ENCODE measurements at regions not wholly inside any gene's neighbourhood (a gene's known extent, or its start where the extent isn't known, plus 50 kb on each side); places are given as distances from the start of the nearest gene placed in this dataset.

DNA sequence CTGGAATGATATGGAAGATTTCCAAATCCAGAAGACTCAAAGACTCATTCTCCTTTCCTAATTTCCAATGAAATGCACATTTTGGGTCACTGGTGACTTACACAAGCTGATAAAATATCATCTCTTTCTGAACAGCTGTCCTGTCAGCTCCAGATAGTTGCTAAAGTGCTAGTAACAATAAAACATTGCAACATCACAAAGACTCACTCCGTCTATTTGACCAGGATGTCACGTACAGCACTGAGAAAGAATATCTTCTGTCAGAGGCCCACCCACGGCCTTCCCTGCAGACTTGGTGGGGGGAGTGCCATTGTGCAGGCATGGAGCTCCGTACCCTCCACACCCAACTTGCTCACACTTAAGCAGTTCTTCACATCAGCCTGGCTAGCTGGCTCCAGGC lies 78.9 kb upstream of the EGR2 start:
- TF ChIP-seq, protein P1, sequence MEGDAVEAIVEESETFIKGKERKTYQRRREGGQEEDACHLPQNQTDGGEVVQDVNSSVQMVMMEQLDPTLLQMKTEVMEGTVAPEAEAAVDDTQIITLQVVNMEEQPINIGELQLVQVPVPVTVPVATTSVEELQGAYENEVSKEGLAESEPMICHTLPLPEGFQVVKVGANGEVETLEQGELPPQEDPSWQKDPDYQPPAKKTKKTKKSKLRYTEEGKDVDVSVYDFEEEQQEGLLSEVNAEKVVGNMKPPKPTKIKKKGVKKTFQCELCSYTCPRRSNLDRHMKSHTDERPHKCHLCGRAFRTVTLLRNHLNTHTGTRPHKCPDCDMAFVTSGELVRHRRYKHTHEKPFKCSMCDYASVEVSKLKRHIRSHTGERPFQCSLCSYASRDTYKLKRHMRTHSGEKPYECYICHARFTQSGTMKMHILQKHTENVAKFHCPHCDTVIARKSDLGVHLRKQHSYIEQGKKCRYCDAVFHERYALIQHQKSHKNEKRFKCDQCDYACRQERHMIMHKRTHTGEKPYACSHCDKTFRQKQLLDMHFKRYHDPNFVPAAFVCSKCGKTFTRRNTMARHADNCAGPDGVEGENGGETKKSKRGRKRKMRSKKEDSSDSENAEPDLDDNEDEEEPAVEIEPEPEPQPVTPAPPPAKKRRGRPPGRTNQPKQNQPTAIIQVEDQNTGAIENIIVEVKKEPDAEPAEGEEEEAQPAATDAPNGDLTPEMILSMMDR (IDR thresholded peaks at IDR 0.05) = no peak
- TF ChIP-seq EZH2 (IDR thresholded peaks at IDR 0.05; ENCODE audit: borderline replicate concordance, insufficient read depth, low read depth, low read length, poor library complexity, severe bottlenecking) = no peak

Data from B cell (primary cell).